SK-N-SH (cell line): ENCODE measurements at regions not wholly inside any gene's neighbourhood (a gene's known extent, or its start where the extent isn't known, plus 50 kb on each side); places are given as distances from the start of the nearest gene placed in this dataset.

ENCODE experiments used
- CTCF ChIP-seq: fragments of 200-600 bp; sonication (generic); IDR thresholded peaks from 2 replicates; pipeline ENCODE4 v1.6.1; 2017; ENCODE audit warnings: antibody characterized with exemption, mild to moderate bottlenecking, moderate library complexity
- EZH2phosphoT487 ChIP-seq: fragments of 200-600 bp; sonication (generic); IDR thresholded peaks from 2 replicates; pipeline ENCODE4 v1.6.1; 2017; ENCODE audit warnings: low read depth, mixed run types, mild to moderate bottlenecking, antibody characterized with exemption, moderate library complexity, borderline replicate concordance
- FOSL2 ChIP-seq: IDR thresholded peaks from 2 replicates; pipeline ENCODE4 v1.4.0; 2012; ENCODE audit warnings: low read depth, mild to moderate bottlenecking, moderate library complexity, borderline replicate concordance
- FOXJ3 ChIP-seq: sonication (generic); formaldehyde crosslinking; IDR thresholded peaks from 2 replicates; pipeline ENCODE4 v1.5.1; 2020; ENCODE audit warnings: mild to moderate bottlenecking, missing genetic modification reagents
- POLR2AphosphoS5 ChIP-seq: IDR thresholded peaks from 2 replicates; pipeline ENCODE4 v1.6.1; 2012; ENCODE audit warnings: low read depth, low read length
- RAD21 ChIP-seq: IDR thresholded peaks from 2 replicates; pipeline ENCODE4 v1.6.1; 2012; ENCODE audit warnings: mild to moderate bottlenecking, low read length
- TF ChIP-seq, protein P1 (sequence below): IDR thresholded peaks from 2 replicates; pipeline ENCODE4 v1.4.0; 2012; ENCODE audit warnings: low read depth, borderline replicate concordance

- TF ChIP-seq FOSL2 (no peak), CTCF (no peak), FOXJ3 (CRISPR knock-in tag) (no peak), RAD21 (no peak), EZH2phosphoT487 (no peak), POLR2AphosphoS5 (no peak)
- TF ChIP-seq, protein P1, sequence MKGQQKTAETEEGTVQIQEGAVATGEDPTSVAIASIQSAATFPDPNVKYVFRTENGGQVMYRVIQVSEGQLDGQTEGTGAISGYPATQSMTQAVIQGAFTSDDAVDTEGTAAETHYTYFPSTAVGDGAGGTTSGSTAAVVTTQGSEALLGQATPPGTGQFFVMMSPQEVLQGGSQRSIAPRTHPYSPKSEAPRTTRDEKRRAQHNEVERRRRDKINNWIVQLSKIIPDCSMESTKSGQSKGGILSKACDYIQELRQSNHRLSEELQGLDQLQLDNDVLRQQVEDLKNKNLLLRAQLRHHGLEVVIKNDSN, result no peak
These were observed 158.5 kb upstream of the PMEPA1 start for GRCh38 chr20:57868310-57868709.
